ENCODE measurements at regions not wholly inside any gene's neighbourhood (a gene's known extent, or its start where the extent isn't known, plus 50 kb on each side); places are given as distances from the start of the nearest gene placed in this dataset.
"Not testable (repeated sequence)": the region's sequence is repeated elsewhere in the genome, so short reads cannot be mapped to it uniquely, and the experiment has no call there.

- H3K9me3 ChIP-seq (replicated peaks in 1 of 2; ENCODE audit: control insufficient read depth in 1 of 2, insufficient read depth in 1 of 2, low read length in 2 of 2); H3K4me3 Mint-ChIP-seq; H3K4me3 ChIP-seq (replicated peaks in 1 of 3; ENCODE audit: low read depth in 2 of 3, low read length in 3 of 3); H3K36me3 Mint-ChIP-seq; H3K36me3 ChIP-seq (replicated peaks in 1 of 2; ENCODE audit: control insufficient read depth in 1 of 2, insufficient read depth in 2 of 2, low read length in 2 of 2); H3K27me3 ChIP-seq (ENCODE audit: control insufficient read depth in 2 of 2, insufficient read depth in 2 of 2, low read length in 2 of 2); H3K79me2 ChIP-seq (ENCODE audit: insufficient read depth, low read length); DNase-seq; H2AFZ ChIP-seq (ENCODE audit: insufficient read depth, low read depth, low read length, poor library complexity, severe bottlenecking); H3K9me3 Mint-ChIP-seq; H3K4me2 ChIP-seq (replicated peaks; ENCODE audit: extremely low read depth, low read length, poor library complexity, severe bottlenecking); H3K4me1 Mint-ChIP-seq; H3K27ac ChIP-seq (ENCODE audit: low read depth in 1 of 2, low read length in 2 of 2); intact Hi-C loops (cut with micrococcal nuclease); H3K27ac Mint-ChIP-seq; H4K20me1 ChIP-seq (ENCODE audit: insufficient read depth, low read length); H3K4me1 ChIP-seq (ENCODE audit: control insufficient read depth in 1 of 2, insufficient read depth in 2 of 2, low read length in 2 of 2); H3K27me3 Mint-ChIP-seq (ENCODE audit: low read depth in 3 of 3); H3K9ac ChIP-seq (ENCODE audit: insufficient read depth, low read length, poor library complexity, severe bottlenecking): not testable (repeated sequence)
- no CpG with 5 or more reads among the region's 13 CpGs for WGBS (ENCODE audit: insufficient coverage)
Observed at GRCh38 chr13:111680100-111680499, 359.7 kb downstream of the TEX29 start.

GRCh38 chr13:111692028-111692427, 371.6 kb downstream of the TEX29 start:
- H3K4me2 ChIP-seq (replicated peaks; ENCODE audit: extremely low read depth, low read length, poor library complexity, severe bottlenecking); H3K4me1 ChIP-seq (ENCODE audit: control insufficient read depth in 1 of 2, insufficient read depth in 2 of 2, low read length in 2 of 2); H3K27me3 ChIP-seq (ENCODE audit: control insufficient read depth in 2 of 2, insufficient read depth in 2 of 2, low read length in 2 of 2); H3K4me3 Mint-ChIP-seq; H3K79me2 ChIP-seq (ENCODE audit: insufficient read depth, low read length); H3K9me3 Mint-ChIP-seq; H3K9ac ChIP-seq (ENCODE audit: insufficient read depth, low read length, poor library complexity, severe bottlenecking); H3K4me3 ChIP-seq (replicated peaks in 1 of 3; ENCODE audit: low read depth in 2 of 3, low read length in 3 of 3); H3K27ac ChIP-seq (ENCODE audit: low read depth in 1 of 2, low read length in 2 of 2); H3K27me3 Mint-ChIP-seq (ENCODE audit: low read depth in 3 of 3); H4K20me1 ChIP-seq (ENCODE audit: insufficient read depth, low read length); H3K27ac Mint-ChIP-seq; H3K9me3 ChIP-seq (replicated peaks in 1 of 2; ENCODE audit: control insufficient read depth in 1 of 2, insufficient read depth in 1 of 2, low read length in 2 of 2); H3K36me3 Mint-ChIP-seq; H3K4me1 Mint-ChIP-seq; intact Hi-C loops (cut with micrococcal nuclease); H3K36me3 ChIP-seq (replicated peaks in 1 of 2; ENCODE audit: control insufficient read depth in 1 of 2, insufficient read depth in 2 of 2, low read length in 2 of 2); DNase-seq; H2AFZ ChIP-seq (ENCODE audit: insufficient read depth, low read depth, low read length, poor library complexity, severe bottlenecking): not testable (repeated sequence)
- WGBS (ENCODE audit: insufficient coverage) = no CpG with 5 or more reads among the region's 2 CpGs

GRCh38 chr13:111696121-111696520, 370.8 kb upstream of the SOX1 start:
- H3K4me3 Mint-ChIP-seq; intact Hi-C loops (cut with micrococcal nuclease); H3K79me2 ChIP-seq (ENCODE audit: insufficient read depth, low read length); H3K36me3 Mint-ChIP-seq; H2AFZ ChIP-seq (ENCODE audit: insufficient read depth, low read depth, low read length, poor library complexity, severe bottlenecking); H3K4me3 ChIP-seq (replicated peaks in 1 of 3; ENCODE audit: low read depth in 2 of 3, low read length in 3 of 3); DNase-seq; H3K4me1 ChIP-seq (ENCODE audit: control insufficient read depth in 1 of 2, insufficient read depth in 2 of 2, low read length in 2 of 2); H3K9me3 Mint-ChIP-seq; H3K36me3 ChIP-seq (replicated peaks in 1 of 2; ENCODE audit: control insufficient read depth in 1 of 2, insufficient read depth in 2 of 2, low read length in 2 of 2); H3K27me3 ChIP-seq (ENCODE audit: control insufficient read depth in 2 of 2, insufficient read depth in 2 of 2, low read length in 2 of 2); H3K9me3 ChIP-seq (replicated peaks in 1 of 2; ENCODE audit: control insufficient read depth in 1 of 2, insufficient read depth in 1 of 2, low read length in 2 of 2); H3K4me1 Mint-ChIP-seq; H3K4me2 ChIP-seq (replicated peaks; ENCODE audit: extremely low read depth, low read length, poor library complexity, severe bottlenecking); H4K20me1 ChIP-seq (ENCODE audit: insufficient read depth, low read length); H3K27ac ChIP-seq (ENCODE audit: low read depth in 1 of 2, low read length in 2 of 2); H3K27ac Mint-ChIP-seq; H3K9ac ChIP-seq (ENCODE audit: insufficient read depth, low read length, poor library complexity, severe bottlenecking); H3K27me3 Mint-ChIP-seq (ENCODE audit: low read depth in 3 of 3): not testable (repeated sequence)
- WGBS (ENCODE audit: insufficient coverage) = no CpG with 5 or more reads among the region's 11 CpGs

GRCh38 chr13:111702059-111702458, 364.9 kb upstream of the SOX1 start:
- not testable (repeated sequence) for H4K20me1 ChIP-seq (ENCODE audit: insufficient read depth, low read length)
- WGBS (ENCODE audit: insufficient coverage) = no CpG with 5 or more reads among the region's 5 CpGs

More at GRCh38 chr13:111702059-111702458, 364.9 kb upstream of the SOX1 start:
- H3K27me3 Mint-ChIP-seq (ENCODE audit: low read depth in 3 of 3); H3K27ac ChIP-seq (ENCODE audit: low read depth in 1 of 2, low read length in 2 of 2); H3K4me3 Mint-ChIP-seq; H2AFZ ChIP-seq (ENCODE audit: insufficient read depth, low read depth, low read length, poor library complexity, severe bottlenecking); DNase-seq; H3K27me3 ChIP-seq (ENCODE audit: control insufficient read depth in 2 of 2, insufficient read depth in 2 of 2, low read length in 2 of 2); H3K9me3 ChIP-seq (replicated peaks in 1 of 2; ENCODE audit: control insufficient read depth in 1 of 2, insufficient read depth in 1 of 2, low read length in 2 of 2); intact Hi-C loops (cut with micrococcal nuclease); H3K79me2 ChIP-seq (ENCODE audit: insufficient read depth, low read length); H3K36me3 ChIP-seq (replicated peaks in 1 of 2; ENCODE audit: control insufficient read depth in 1 of 2, insufficient read depth in 2 of 2, low read length in 2 of 2); H3K4me2 ChIP-seq (replicated peaks; ENCODE audit: extremely low read depth, low read length, poor library complexity, severe bottlenecking); H3K4me1 ChIP-seq (ENCODE audit: control insufficient read depth in 1 of 2, insufficient read depth in 2 of 2, low read length in 2 of 2); H3K36me3 Mint-ChIP-seq; H3K9ac ChIP-seq (ENCODE audit: insufficient read depth, low read length, poor library complexity, severe bottlenecking); H3K9me3 Mint-ChIP-seq; H3K4me3 ChIP-seq (replicated peaks in 1 of 3; ENCODE audit: low read depth in 2 of 3, low read length in 3 of 3); H3K4me1 Mint-ChIP-seq; H3K27ac Mint-ChIP-seq: not testable (repeated sequence)

Measured in CD14-positive monocyte (primary cell).